ENCODE measurements at regions not wholly inside any gene's neighbourhood (a gene's known extent, or its start where the extent isn't known, plus 50 kb on each side); places are given as distances from the start of the nearest gene placed in this dataset.

GRCh38 chr6:115634131-115634530 lies 426.6 kb downstream of the FRK start:
- no peak for TF ChIP-seq CTCF (IDR thresholded peaks at IDR 0.05)
- TF ChIP-seq, protein P1, sequence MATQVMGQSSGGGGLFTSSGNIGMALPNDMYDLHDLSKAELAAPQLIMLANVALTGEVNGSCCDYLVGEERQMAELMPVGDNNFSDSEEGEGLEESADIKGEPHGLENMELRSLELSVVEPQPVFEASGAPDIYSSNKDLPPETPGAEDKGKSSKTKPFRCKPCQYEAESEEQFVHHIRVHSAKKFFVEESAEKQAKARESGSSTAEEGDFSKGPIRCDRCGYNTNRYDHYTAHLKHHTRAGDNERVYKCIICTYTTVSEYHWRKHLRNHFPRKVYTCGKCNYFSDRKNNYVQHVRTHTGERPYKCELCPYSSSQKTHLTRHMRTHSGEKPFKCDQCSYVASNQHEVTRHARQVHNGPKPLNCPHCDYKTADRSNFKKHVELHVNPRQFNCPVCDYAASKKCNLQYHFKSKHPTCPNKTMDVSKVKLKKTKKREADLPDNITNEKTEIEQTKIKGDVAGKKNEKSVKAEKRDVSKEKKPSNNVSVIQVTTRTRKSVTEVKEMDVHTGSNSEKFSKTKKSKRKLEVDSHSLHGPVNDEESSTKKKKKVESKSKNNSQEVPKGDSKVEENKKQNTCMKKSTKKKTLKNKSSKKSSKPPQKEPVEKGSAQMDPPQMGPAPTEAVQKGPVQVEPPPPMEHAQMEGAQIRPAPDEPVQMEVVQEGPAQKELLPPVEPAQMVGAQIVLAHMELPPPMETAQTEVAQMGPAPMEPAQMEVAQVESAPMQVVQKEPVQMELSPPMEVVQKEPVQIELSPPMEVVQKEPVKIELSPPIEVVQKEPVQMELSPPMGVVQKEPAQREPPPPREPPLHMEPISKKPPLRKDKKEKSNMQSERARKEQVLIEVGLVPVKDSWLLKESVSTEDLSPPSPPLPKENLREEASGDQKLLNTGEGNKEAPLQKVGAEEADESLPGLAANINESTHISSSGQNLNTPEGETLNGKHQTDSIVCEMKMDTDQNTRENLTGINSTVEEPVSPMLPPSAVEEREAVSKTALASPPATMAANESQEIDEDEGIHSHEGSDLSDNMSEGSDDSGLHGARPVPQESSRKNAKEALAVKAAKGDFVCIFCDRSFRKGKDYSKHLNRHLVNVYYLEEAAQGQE (IDR thresholded peaks at IDR 0.05; ENCODE audit: insufficient read depth in 1 of 2, low read depth in 2 of 2, low read length in 1 of 2), result no peak
